Breast epithelium (tissue), 3 donors: ENCODE measurements at regions not wholly inside any gene's neighbourhood (a gene's known extent, or its start where the extent isn't known, plus 50 kb on each side); places are given as distances from the start of the nearest gene placed in this dataset.

ENCODE experiments used
- CTCF ChIP-seq, 3 donors: fragments of 450-650 bp; IDR thresholded peaks; one replicate each; pipeline ENCODE4 v1.5.1; 2016 to 2017; ENCODE audit warnings: antibody characterized with exemption in 3 of 3, mild to moderate bottlenecking in 3 of 3, moderate library complexity in 3 of 3
- POLR2A ChIP-seq: fragments of 450-650 bp; IDR thresholded peaks from one replicate; pipeline ENCODE4 v1.6.1; 2016; ENCODE audit warnings: antibody characterized with exemption, mild to moderate bottlenecking, moderate library complexity
- POLR2AphosphoS5 ChIP-seq, 3 donors: sonication (generic); formaldehyde crosslinking; IDR thresholded peaks; one replicate each; pipeline ENCODE4 v1.6.1; 2017; ENCODE audit warnings: antibody characterized with exemption in 3 of 3

- TF ChIP-seq CTCF (IDR thresholded peaks at IDR 0.05) (no peak), POLR2AphosphoS5 (IDR thresholded peaks at IDR 0.05) (no peak), POLR2A (no peak)
Measured at GRCh38 chr1:244339776-244340175, 111.9 kb downstream of the ADSS2 start.
